ENCODE measurements at regions not wholly inside any gene's neighbourhood (a gene's known extent, or its start where the extent isn't known, plus 50 kb on each side); places are given as distances from the start of the nearest gene placed in this dataset.

DNA sequence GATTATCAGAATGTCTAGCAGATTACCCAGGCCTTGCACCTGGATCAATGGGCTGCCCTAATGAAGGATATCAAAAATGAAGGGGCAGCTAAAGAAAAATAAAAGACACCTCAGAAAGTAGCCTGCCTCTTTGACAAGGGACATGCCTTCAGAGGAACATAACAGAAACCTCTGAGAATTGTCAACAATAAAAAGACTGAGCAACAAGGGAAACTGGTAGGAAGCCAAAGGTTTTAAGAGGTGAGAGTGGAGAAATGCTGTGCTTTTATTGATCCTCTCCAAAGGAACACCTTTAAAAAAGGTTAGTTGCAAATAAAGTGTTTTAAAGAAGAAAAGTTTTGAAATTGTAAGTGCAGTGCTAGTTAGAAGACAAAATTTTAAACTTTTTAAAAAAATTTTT lies 187.8 kb upstream of the TTC14 start:
- no peak for TF ChIP-seq CTCF (IDR thresholded peaks at IDR 0.05)
- no peak for TF ChIP-seq POLR2A (IDR thresholded peaks at IDR 0.05)
- no peak for TF ChIP-seq POLR2AphosphoS5 (IDR thresholded peaks at IDR 0.05)
